ENCODE measurements at regions not wholly inside any gene's neighbourhood (a gene's known extent, or its start where the extent isn't known, plus 50 kb on each side); places are given as distances from the start of the nearest gene placed in this dataset.
A peak's percentile ranks its signal among the peaks of the same experiment; 100 is the strongest.

GRCh38 chr16:54355251-54355650 is 68.7 kb upstream of the IRX3 start:
- DNase-seq, result no peak

DNA sequence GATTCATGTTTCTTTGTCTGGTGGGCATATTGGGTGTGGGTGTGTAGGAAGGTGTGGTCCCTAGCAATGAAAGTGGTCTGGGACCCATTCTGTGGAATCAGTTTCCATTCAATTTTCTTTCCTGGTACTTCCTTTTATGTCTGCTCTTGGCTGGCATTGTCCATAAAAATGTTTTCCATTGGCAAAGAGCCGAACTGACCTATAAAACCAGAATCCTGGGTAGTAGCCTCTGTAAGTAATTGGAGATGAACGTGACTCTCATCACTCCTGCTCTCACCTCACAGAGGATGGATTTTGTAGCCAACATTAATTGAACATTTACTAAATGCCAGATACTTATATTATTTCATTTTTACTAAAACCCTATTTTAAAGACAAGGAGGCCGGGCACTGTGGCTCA is 66.5 kb upstream of the IRX3 start:
- DNase-seq, result no peak

DNA sequence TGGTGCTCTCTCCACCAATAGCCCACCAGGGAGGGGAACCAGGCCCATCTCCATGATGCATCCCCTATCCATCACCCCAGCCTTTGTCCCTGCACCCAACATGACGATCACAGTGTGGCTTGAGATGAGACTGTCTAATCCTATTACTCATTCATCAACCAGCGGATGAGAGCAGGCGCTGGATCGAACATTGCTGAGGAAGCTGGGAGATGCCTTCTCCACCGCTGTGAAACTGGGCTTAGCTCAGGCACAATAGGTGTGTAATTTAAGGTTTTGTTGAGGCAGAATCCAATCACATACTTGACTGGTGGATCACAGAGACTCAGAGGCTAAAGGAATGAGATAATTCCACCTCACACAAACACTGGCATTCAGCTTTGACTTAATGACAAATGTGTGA is 64.6 kb upstream of the IRX3 start:
- peak; percentile 4 for DNase-seq

DNA sequence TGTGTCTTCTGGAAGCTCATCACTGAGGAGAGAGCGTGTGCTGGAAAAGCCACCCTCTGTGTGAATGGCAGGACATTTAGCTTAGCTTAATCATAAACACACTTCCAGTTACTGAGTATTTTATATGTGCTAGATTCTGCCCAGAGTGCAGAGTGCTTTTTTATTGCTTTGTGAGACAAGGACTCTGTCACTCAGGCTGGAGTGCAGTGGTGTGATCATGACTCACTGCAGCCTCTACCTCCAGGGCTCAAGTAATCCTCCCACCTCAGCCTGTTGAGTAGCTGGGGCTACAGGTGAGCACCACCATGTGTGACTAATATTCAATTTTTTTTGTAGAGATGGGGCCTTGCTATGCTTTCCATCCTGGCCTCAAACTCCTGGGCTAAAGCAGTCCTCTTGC is 61.4 kb upstream of the IRX3 start:
- DNase-seq, result no peak

GRCh38 chr16:54346041-54346440 is 59.5 kb upstream of the IRX3 start:
- no peak for DNase-seq

DNA sequence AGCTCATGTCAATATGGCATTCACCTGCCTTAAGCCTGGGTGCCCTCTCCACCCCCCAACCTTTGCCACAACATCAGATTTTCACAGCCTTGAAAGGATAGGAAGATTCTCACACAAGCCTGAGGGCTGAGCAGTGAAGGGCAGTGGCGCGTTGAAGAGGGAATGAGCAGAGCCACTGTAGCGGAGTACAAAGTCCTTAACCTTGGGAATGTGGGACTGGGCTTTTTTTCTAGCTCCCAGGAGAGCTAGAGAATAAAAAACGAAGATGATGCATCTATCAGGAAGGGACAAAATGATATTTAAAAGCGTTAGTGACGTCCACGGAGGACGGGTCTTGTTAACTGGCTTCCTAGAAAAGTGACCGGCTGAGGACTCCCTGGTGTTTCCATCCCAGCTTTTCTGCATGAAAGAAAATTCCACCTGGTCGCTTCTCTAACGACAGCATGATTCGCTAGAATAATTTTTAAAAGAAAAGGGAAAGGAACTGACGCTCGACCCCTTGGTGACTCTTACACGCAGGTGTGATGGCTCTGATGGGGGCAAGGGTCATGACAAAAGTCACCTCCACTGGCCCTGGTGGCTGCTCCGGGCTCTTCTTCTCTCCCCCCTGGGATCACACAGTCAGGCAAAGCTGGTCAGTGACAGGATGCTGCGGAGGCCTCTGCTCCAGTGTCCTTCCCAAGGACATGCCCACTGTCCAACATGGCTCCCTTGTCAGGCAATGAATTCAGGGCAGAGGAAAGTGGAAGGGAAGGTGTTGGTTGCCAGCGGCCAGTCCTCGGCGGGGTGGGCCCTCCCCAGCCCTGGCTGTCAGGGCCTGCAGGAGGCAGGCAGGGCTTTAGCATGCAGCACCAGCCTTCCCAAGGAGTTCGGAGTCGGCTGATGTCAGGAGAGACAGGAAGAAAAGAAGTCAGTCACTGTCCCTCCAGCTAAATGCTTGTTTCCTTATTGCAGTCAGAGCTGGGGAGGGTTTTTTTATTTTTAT is 58.4 kb upstream of the IRX3 start:
- no peak for DNase-seq

DNA sequence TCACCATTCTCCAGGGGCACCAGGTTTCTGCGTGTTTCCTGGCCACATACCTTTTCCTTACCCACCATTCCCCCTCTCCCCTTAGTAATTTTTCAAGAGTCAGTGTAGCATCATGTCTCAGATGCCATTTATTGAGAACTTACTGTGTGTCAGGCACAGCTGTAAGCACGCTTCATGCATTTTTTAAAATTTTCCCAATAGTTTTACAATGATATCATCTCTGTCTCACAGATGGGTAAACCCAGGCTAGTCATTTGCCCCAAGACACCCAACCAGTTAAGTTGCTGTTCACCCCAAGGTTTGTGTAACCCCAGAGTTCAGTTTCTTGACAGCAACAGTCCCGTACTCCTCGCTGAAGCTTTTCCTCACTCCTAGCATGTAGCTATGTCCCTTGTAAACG is 56.4 kb upstream of the IRX3 start:
- DNase-seq, result no peak

DNA sequence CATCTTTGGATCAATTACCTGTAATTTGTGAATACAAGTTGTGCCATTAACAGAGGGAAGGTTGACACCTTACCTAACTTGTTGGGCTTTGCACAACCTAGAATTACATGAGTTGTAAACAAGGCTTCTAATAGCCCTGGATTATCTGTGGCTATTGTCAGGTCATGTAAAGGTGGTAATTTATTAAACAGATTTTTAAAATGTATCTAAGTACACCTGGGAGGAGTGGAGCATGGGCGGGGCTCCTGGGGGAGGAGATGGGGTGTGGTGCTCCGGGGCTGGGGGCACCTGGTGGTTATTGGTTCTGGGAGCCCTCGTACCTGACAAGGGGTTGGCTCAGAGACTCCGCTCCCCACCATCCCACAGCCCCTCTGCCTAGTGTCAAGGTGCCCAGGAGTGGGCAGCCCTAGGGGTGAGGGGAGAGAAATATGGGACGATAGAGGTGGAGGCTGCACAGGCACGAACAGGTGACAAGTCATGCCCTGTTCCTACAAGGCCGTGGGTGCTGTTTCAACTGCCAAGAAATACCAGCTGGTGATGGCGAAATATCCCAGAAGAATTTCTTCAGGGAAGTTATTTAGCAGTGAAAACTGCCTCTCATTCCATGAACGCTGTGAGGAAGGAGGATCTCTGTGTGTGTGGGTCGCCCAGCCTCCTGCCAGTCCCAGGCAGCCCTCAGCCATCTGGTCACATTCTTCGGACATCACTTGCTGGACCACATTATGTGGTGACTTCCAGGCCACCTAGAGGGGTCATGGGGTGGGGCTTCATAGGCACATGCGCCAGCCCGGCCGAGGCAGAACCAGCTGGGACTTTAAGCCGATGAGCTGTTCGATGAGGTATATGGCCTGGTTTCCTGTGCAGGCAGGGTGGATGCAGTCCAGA is 55.5 kb upstream of the IRX3 start:
- no peak for DNase-seq

GRCh38 chr16:54340531-54340930 is 53.9 kb upstream of the IRX3 start:
- DNase-seq, result no peak

DNA sequence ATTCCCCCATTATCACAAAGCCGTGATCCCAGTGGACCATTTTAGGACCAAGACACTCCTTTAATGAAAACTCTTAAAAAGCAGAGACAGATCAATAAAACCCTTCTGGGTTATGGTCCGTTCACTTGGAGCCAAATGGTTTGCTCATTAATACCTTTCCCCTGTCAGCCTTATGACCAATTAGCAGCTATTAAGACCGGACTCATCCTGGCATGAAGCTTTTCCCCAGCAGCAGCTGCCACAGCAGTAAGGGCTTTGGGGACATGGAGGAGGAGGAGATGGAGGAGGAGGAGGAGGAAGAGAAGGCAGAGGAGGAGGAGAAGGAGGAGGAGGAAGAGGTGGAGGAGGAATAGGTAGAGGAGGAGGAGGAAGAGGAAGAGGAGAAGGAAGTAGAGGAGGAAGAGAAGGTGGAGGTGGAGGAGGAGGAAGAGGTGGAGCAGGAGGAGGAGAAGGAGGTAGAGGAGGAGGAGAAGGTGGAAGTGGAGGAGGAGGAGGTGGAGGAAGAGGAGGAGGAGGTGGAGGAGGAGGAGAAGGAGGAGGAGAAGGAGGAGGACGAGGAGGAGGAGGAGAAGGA is 50.1 kb upstream of the IRX3 start:
- DNase-seq, result peak; percentile 38
